ENCODE measurements at regions not wholly inside any gene's neighbourhood (a gene's known extent, or its start where the extent isn't known, plus 50 kb on each side); places are given as distances from the start of the nearest gene placed in this dataset.

- WGBS, 2 donors: 91 to 95% methylated on average over 1 of the region's 1 CpG
- Histone ChIP-seq H3K27ac (no peak overlapping the region), H3K27me3 (no peaks in the 10 kb centered on the region), H3K4me1 (no peaks in the 10 kb centered on the region), H3K9me3 (no peaks in the 10 kb centered on the region), H3K36me3 (ENCODE audit: low read depth, missing control alignments) (no peaks in the 10 kb centered on the region), H3K4me3 (no peak overlapping the region)
- DNase-seq: no peak
- TF ChIP-seq POLR2A (IDR thresholded peaks at IDR 0.05): no peak
- TF ChIP-seq, protein P1, sequence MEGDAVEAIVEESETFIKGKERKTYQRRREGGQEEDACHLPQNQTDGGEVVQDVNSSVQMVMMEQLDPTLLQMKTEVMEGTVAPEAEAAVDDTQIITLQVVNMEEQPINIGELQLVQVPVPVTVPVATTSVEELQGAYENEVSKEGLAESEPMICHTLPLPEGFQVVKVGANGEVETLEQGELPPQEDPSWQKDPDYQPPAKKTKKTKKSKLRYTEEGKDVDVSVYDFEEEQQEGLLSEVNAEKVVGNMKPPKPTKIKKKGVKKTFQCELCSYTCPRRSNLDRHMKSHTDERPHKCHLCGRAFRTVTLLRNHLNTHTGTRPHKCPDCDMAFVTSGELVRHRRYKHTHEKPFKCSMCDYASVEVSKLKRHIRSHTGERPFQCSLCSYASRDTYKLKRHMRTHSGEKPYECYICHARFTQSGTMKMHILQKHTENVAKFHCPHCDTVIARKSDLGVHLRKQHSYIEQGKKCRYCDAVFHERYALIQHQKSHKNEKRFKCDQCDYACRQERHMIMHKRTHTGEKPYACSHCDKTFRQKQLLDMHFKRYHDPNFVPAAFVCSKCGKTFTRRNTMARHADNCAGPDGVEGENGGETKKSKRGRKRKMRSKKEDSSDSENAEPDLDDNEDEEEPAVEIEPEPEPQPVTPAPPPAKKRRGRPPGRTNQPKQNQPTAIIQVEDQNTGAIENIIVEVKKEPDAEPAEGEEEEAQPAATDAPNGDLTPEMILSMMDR (IDR thresholded peaks at IDR 0.05): no peak
- intact Hi-C loops (cut with DNase I; ENCODE audit: low total_unique reads): no loop called here
These were observed 237.1 kb upstream of the NRP1 start for GRCh38 chr10:33571616-33572015.

DNA sequence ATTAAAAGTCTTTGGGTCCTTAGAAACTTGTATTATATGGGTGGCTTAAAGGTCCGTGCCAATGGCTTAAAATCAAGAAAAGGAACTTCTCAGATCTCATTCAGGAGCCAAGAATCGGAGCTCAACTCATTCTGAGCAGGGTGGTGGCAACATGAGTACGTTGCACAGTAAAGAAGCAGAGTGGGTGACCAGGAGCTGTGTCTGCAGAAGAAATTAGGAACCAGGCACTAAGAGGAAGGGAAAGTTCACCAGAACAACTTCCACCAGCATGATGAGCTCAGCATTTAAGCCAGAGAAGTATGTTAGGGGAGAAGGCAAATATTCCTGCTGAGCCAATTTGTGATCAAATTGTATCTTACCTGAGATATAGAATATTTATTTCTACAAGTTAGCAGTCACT is 236.0 kb upstream of the NRP1 start:
- intact Hi-C loops (cut with DNase I; ENCODE audit: low total_unique reads): no loop called here
- no peaks in the 10 kb centered on the region for H3K4me1 ChIP-seq
- no peaks in the 10 kb centered on the region for H3K27me3 ChIP-seq
- TF ChIP-seq, protein P1 (IDR thresholded peaks at IDR 0.05): no peak
- TF ChIP-seq POLR2A (IDR thresholded peaks at IDR 0.05): no peak
- H3K36me3 ChIP-seq (ENCODE audit: low read depth, missing control alignments): no peaks in the 10 kb centered on the region
- H3K4me3 ChIP-seq: no peak overlapping the region
- no peak for DNase-seq
- no peak overlapping the region for H3K27ac ChIP-seq
- WGBS, 2 donors: 78 to 81% methylated on average over 3 of the region's 3 CpGs
- no peaks in the 10 kb centered on the region for H3K9me3 ChIP-seq

- Histone ChIP-seq H3K27me3 (no peaks in the 10 kb centered on the region), H3K9me3 (no peaks in the 10 kb centered on the region), H3K27ac (no peak overlapping the region), H3K4me1 (no peaks in the 10 kb centered on the region), H3K4me3 (no peak overlapping the region), H3K36me3 (ENCODE audit: low read depth, missing control alignments) (no peaks in the 10 kb centered on the region)
- no peak for DNase-seq
- intact Hi-C loops (cut with DNase I; ENCODE audit: low total_unique reads): no loop called here
- TF ChIP-seq, protein P1 (IDR thresholded peaks at IDR 0.05): no peak
- TF ChIP-seq POLR2A (IDR thresholded peaks at IDR 0.05): no peak
- 82 to 86% methylated on average over 1 of the region's 1 CpG for WGBS, 2 donors
These were observed 235.2 kb upstream of the NRP1 start for GRCh38 chr10:33569702-33570101.

DNA sequence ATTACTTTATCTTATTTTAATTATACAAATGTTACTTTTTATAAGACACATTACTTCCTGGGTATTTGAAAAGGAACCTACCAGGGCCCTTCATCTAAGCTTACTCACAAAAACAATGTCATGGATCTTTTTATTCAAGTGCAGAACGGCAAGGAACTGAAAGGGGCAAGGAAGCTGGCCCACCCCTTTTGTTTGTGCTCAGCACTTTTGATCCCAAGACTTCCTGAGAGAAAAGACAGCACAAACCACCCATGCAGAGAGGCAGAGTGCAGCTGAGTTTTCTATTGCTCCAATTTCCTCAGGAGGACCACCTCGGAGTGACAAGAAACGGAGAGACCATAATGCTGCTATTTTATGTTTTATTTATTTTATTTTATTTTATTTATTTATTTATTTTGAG is 232.0 kb upstream of the NRP1 start:
- WGBS, 2 donors: 63 to 64% methylated on average over 3 of the region's 3 CpGs
- Histone ChIP-seq H3K36me3 (ENCODE audit: low read depth, missing control alignments) (no peaks in the 10 kb centered on the region), H3K4me3 (no peak overlapping the region), H3K4me1 (no peaks in the 10 kb centered on the region), H3K27ac (no peak overlapping the region), H3K9me3 (no peaks in the 10 kb centered on the region), H3K27me3 (no peaks in the 10 kb centered on the region)
- TF ChIP-seq POLR2A (IDR thresholded peaks at IDR 0.05): no peak
- intact Hi-C loops (cut with DNase I; ENCODE audit: low total_unique reads): no loop called here
- no peak for DNase-seq

DNA sequence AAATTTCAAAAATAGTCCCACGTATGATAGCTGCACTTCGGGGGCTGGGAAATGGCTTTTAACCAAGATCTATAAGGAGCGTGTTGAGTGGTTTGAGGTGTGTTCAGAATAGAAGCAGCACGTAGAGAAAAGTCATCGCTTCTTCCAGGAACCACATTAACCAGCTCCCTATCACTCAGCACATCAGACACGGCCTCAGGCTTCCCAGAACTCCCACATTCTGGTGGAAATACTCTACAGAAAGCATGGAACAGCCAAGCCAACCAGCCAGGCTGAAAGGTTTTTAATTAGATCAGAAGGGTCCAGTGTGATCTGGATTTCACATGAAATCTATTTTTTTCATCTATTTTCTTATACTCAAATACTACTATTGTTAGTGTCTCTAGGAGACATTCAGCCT is 231.5 kb upstream of the NRP1 start:
- no peaks in the 10 kb centered on the region for H3K9me3 ChIP-seq
- no peaks in the 10 kb centered on the region for H3K36me3 ChIP-seq (ENCODE audit: low read depth, missing control alignments)
- TF ChIP-seq POLR2A (IDR thresholded peaks at IDR 0.05): no peak
- TF ChIP-seq, protein P1 (IDR thresholded peaks at IDR 0.05): no peak
- H3K4me3 ChIP-seq: no peak overlapping the region
- H3K27me3 ChIP-seq: no peaks in the 10 kb centered on the region
- 80 to 82% methylated on average over 6 of the region's 6 CpGs for WGBS, 2 donors
- H3K27ac ChIP-seq: no peak overlapping the region
- no peak for DNase-seq
- intact Hi-C loops (cut with DNase I; ENCODE audit: low total_unique reads): no loop called here
- no peaks in the 10 kb centered on the region for H3K4me1 ChIP-seq
